Common myeloid progenitor, CD34-positive (primary cell): ENCODE measurements at regions not wholly inside any gene's neighbourhood (a gene's known extent, or its start where the extent isn't known, plus 50 kb on each side); places are given as distances from the start of the nearest gene placed in this dataset.

Experiments used
- CTCF ChIA-PET: fragments of 350-600 bp; sonication (Branson Sonifier 250); formaldehyde crosslinking; loops from one replicate; lab custom pipeline; 2021; ENCODE audit warnings: antibody characterized with exemption; lab: Charles Lee
- POLR2A ChIA-PET: fragments of 350-600 bp; sonication (Branson Sonifier 250); formaldehyde crosslinking; loops from one replicate; lab custom pipeline; 2021; ENCODE audit warnings: antibody characterized with exemption; lab: Charles Lee
- DNase-seq, 3 donors: peaks; one replicate each; pipeline versions ENCODE4 v3.0.0 to v3.0.0-alpha.2; 2013
- H3K27ac ChIP-seq, 2 experiments: 1 replicate in 1 of 2; 2 replicates in 1 of 2; pipeline ENCODE4 v1.7.0; 2013; ENCODE audit warnings: inconsistent platforms in 2 of 2, low read length in 2 of 2, mild to moderate bottlenecking in 2 of 2, low read depth in 1 of 2, moderate library complexity in 1 of 2; ENCODE audit not compliant: severe bottlenecking in 2 of 2, insufficient read depth in 1 of 2, poor library complexity in 1 of 2
- H3K27me3 ChIP-seq, 5 experiments: replicated peaks in 2 of 5; 1 replicate in 3 of 5; 2 replicates in 2 of 5; pipeline versions ENCODE4 v1.6.1 to v1.7.0; 2013; ENCODE audit warnings: low read length in 4 of 5, mild to moderate bottlenecking in 2 of 5, moderate library complexity in 2 of 5, inconsistent platforms in 1 of 5; ENCODE audit not compliant: insufficient read depth in 5 of 5, control insufficient read depth in 4 of 5
- H3K36me3 ChIP-seq, 4 experiments: 1 replicate in 2 of 4; 2 replicates in 2 of 4; pipeline versions ENCODE4 v1.6.1 to v1.7.0; 2013; ENCODE audit warnings: low read length in 3 of 4, control low read depth in 1 of 4, mild to moderate bottlenecking in 1 of 4; ENCODE audit not compliant: control insufficient read depth in 4 of 4, insufficient read depth in 4 of 4
- H3K4me1 ChIP-seq, 4 experiments: 1 replicate in 3 of 4; 2 replicates in 1 of 4; pipeline versions ENCODE4 v1.6.1 to v1.7.1; 2013; ENCODE audit warnings: low read length in 3 of 4, mild to moderate bottlenecking in 3 of 4, control low read depth in 1 of 4, inconsistent platforms in 1 of 4, moderate library complexity in 1 of 4; ENCODE audit not compliant: control insufficient read depth in 4 of 4, insufficient read depth in 4 of 4; ENCODE audit errors: control extremely low read depth in 1 of 4
- H3K4me3 ChIP-seq, 7 experiments: 1 replicate in 4 of 7; 2 replicates in 3 of 7; pipeline versions ENCODE4 v1.5.1 to v1.7.0; 2013; ENCODE audit warnings: mild to moderate bottlenecking in 7 of 7, low read length in 6 of 7, moderate library complexity in 6 of 7, inconsistent platforms in 2 of 7, low read depth in 2 of 7, control low read depth in 1 of 7; ENCODE audit not compliant: insufficient read depth in 4 of 7, control insufficient read depth in 1 of 7; ENCODE audit errors: extremely low read depth in 1 of 7
- H3K9me3 ChIP-seq, 5 experiments: 1 replicate in 4 of 5; 2 replicates in 1 of 5; pipeline versions ENCODE4 v1.6.1 to v1.7.1; 2013; ENCODE audit warnings: low read length in 4 of 5, mild to moderate bottlenecking in 2 of 5, inconsistent platforms in 1 of 5, low read depth in 1 of 5, moderate library complexity in 1 of 5; ENCODE audit not compliant: control insufficient read depth in 4 of 5, insufficient read depth in 2 of 5; ENCODE audit errors: control extremely low read depth in 1 of 5
- WGBS: methylation state at CpG from one replicate; pipeline ENCODE4 v1.1.5; 2013; ENCODE audit not compliant: insufficient coverage; 5-methylcytosine and 5-hydroxymethylcytosine counted together

- H3K9me3 ChIP-seq = no peaks in the 10 kb centered on the region
- DNase-seq = no peak
- H3K27me3 ChIP-seq = no peaks in the 10 kb centered on the region
- H3K27ac ChIP-seq = no peak overlapping the region
- no peaks in the 10 kb centered on the region for H3K4me1 ChIP-seq
- ChIA-PET CTCF (no interaction called here), POLR2A (no interaction called here)
- H3K4me3 ChIP-seq = no peak overlapping the region
- no peaks in the 10 kb centered on the region for H3K36me3 ChIP-seq
- 100% methylated on average over 1 of the region's 1 CpG for whole genome bisulfite sequencing
Observed at GRCh38 chr2:23241121-23241520, 143.9 kb upstream of the KLHL29 start.

GRCh38 chr2:23241611-23242245, 143.3 kb upstream of the KLHL29 start:
- Histone ChIP-seq H3K9me3 (no peaks in the 10 kb centered on the region), H3K4me3 (no peak overlapping the region), H3K4me1 (no peaks in the 10 kb centered on the region), H3K27me3 (no peaks in the 10 kb centered on the region), H3K27ac (no peak overlapping the region), H3K36me3 (no peaks in the 10 kb centered on the region)
- DNase-seq = no peak
- ChIA-PET CTCF (no interaction called here), POLR2A (no interaction called here)
- WGBS = 95% methylated on average over 9 of the region's 12 CpGs

- 100% methylated on average over 1 of the region's 5 CpGs for WGBS
- no peak overlapping the region for H3K27ac ChIP-seq
- DNase-seq = no peak
- H3K36me3 ChIP-seq = no peaks in the 10 kb centered on the region
- POLR2A ChIA-PET = no interaction called here
- H3K4me1 ChIP-seq = no peaks in the 10 kb centered on the region
- no peak overlapping the region for H3K4me3 ChIP-seq
- no peaks in the 10 kb centered on the region for H3K9me3 ChIP-seq
- CTCF ChIA-PET = no interaction called here
- no peaks in the 10 kb centered on the region for H3K27me3 ChIP-seq
Observed at GRCh38 chr2:23243073-23243659, 141.8 kb upstream of the KLHL29 start.

GRCh38 chr2:23244617-23245016, 140.4 kb upstream of the KLHL29 start:
- Histone ChIP-seq H3K27me3 (no peaks in the 10 kb centered on the region), H3K4me3 (no peak overlapping the region), H3K27ac (no peak overlapping the region), H3K36me3 (no peaks in the 10 kb centered on the region), H3K9me3 (no peaks in the 10 kb centered on the region), H3K4me1 (no peaks in the 10 kb centered on the region)
- POLR2A ChIA-PET = no interaction called here
- no peak for DNase-seq
- no CpG with 5 or more reads among the region's 1 CpG for WGBS
- CTCF ChIA-PET = no interaction called here

- WGBS = no CpG with 5 or more reads among the region's 4 CpGs
- no peak for DNase-seq
- H3K9me3 ChIP-seq = no peaks in the 10 kb centered on the region
- no peak overlapping the region for H3K27ac ChIP-seq
- peaks cover 0 to 4% (median 0%) of the 10 kb centered on the region in 5 experiments for H3K27me3 ChIP-seq
- CTCF ChIA-PET = no interaction called here
- H3K36me3 ChIP-seq = no peaks in the 10 kb centered on the region
- H3K4me3 ChIP-seq = no peak overlapping the region
- POLR2A ChIA-PET = no interaction called here
- H3K4me1 ChIP-seq = no peaks in the 10 kb centered on the region
Observed at GRCh38 chr2:23246992-23247683, 137.8 kb upstream of the KLHL29 start.

- POLR2A ChIA-PET = no interaction called here
- no CpG with 5 or more reads among the region's 1 CpG for WGBS
Observed at GRCh38 chr2:23248667-23249066, 136.3 kb upstream of the KLHL29 start.

GRCh38 chr2:23249348-23249747, 135.6 kb upstream of the KLHL29 start:
- H3K4me1 ChIP-seq = no peaks in the 10 kb centered on the region
- H3K36me3 ChIP-seq = no peaks in the 10 kb centered on the region
- no peaks in the 10 kb centered on the region for H3K9me3 ChIP-seq
- peaks cover 0 to 4% (median 0%) of the 10 kb centered on the region in 5 experiments for H3K27me3 ChIP-seq
- H3K27ac ChIP-seq = no peak overlapping the region
- ChIA-PET POLR2A (no interaction called here), CTCF (no interaction called here)
- no peak for DNase-seq
- WGBS = 98% methylated on average over 5 of the region's 5 CpGs
- no peak overlapping the region for H3K4me3 ChIP-seq

More at GRCh38 chr2:23248667-23249066, 136.3 kb upstream of the KLHL29 start:
- DNase-seq = no peak
- Histone ChIP-seq H3K4me1 (no peaks in the 10 kb centered on the region), H3K27me3 (peaks cover 0 to 4% (median 0%) of the 10 kb centered on the region in 5 experiments), H3K9me3 (no peaks in the 10 kb centered on the region), H3K4me3 (no peak overlapping the region), H3K27ac (no peak overlapping the region), H3K36me3 (no peaks in the 10 kb centered on the region)
- CTCF ChIA-PET = no interaction called here
